DOHH2 (cell line): ENCODE measurements at regions not wholly inside any gene's neighbourhood (a gene's known extent, or its start where the extent isn't known, plus 50 kb on each side); places are given as distances from the start of the nearest gene placed in this dataset.

Experiments
- H3F3A ChIP-seq: fragments of 200-600 bp; sonication (generic), shearing (Covaris generic); 2 replicates; pipeline ENCODE4 v1.6.0; 2016; ENCODE audit warnings: antibody characterized with exemption, mild to moderate bottlenecking; ENCODE audit not compliant: control insufficient read depth, insufficient read depth
- H3K27ac ChIP-seq: fragments of 200-600 bp; sonication (generic); 2 replicates; pipeline ENCODE4 v1.5.1; 2014; ENCODE audit warnings: low read depth, mild to moderate bottlenecking, low read length, moderate library complexity
- H3K27me3 ChIP-seq: fragments of 200-600 bp; sonication (generic); 2 replicates; pipeline ENCODE4 v1.6.1; 2014; ENCODE audit warnings: mild to moderate bottlenecking, low read length, mixed read lengths; ENCODE audit not compliant: control insufficient read depth
- H3K36me3 ChIP-seq: fragments of 200-600 bp; sonication (generic); 2 replicates; pipeline ENCODE4 v1.6.1; 2014; ENCODE audit warnings: mild to moderate bottlenecking, low read length, moderate library complexity, mixed read lengths; ENCODE audit not compliant: control insufficient read depth
- H3K4me1 ChIP-seq: fragments of 200-600 bp; sonication (generic); 2 replicates; pipeline ENCODE4 v1.6.1; 2014; ENCODE audit warnings: mild to moderate bottlenecking, low read length, mixed read lengths; ENCODE audit not compliant: control insufficient read depth
- H3K4me2 ChIP-seq: fragments of 200-600 bp; sonication (generic); 2 replicates; pipeline ENCODE4 v1.6.0; 2014; ENCODE audit warnings: mild to moderate bottlenecking, low read length, moderate library complexity
- H3K4me3 ChIP-seq: fragments of 200-600 bp; sonication (generic); 2 replicates; pipeline ENCODE4 v1.5.1; 2014; ENCODE audit warnings: mild to moderate bottlenecking, low read length, mixed read lengths
- H3K79me2 ChIP-seq: fragments of 200-600 bp; sonication (generic); 2 replicates; pipeline ENCODE4 v1.6.1; 2014; ENCODE audit warnings: mild to moderate bottlenecking, low read length, mixed read lengths; ENCODE audit not compliant: control insufficient read depth
- H3K9me2 ChIP-seq: fragments of 200-600 bp; sonication (generic); replicated peaks from 2 replicates; pipeline ENCODE4 v1.6.1; 2014; ENCODE audit warnings: mild to moderate bottlenecking, low read length, mixed read lengths; ENCODE audit not compliant: control insufficient read depth
- H3K9me3 ChIP-seq: fragments of 200-600 bp; sonication (generic); 2 replicates; pipeline ENCODE4 v1.6.1; 2014; ENCODE audit warnings: antibody characterized with exemption, low read length, mixed read lengths; ENCODE audit not compliant: control insufficient read depth, insufficient read depth
- H4K20me1 ChIP-seq: fragments of 200-600 bp; sonication (generic); 2 replicates; pipeline ENCODE4 v1.6.0; 2014; ENCODE audit warnings: low read depth, mild to moderate bottlenecking, antibody characterized with exemption, low read length, moderate library complexity; ENCODE audit not compliant: control insufficient read depth, insufficient read depth
- CTCF ChIP-seq: fragments of 200-600 bp; sonication (generic); IDR thresholded peaks from one replicate; pipeline ENCODE4 v1.5.1; 2014; ENCODE audit warnings: antibody characterized with exemption, mild to moderate bottlenecking, low read depth, low read length; ENCODE audit not compliant: poor library complexity, severe bottlenecking
- EZH2phosphoT487 ChIP-seq: fragments of 200-600 bp; sonication (generic); IDR thresholded peaks from 2 replicates; pipeline ENCODE4 v1.6.1; 2017; ENCODE audit warnings: borderline replicate concordance, mild to moderate bottlenecking, antibody characterized with exemption, low read length, moderate library complexity, mixed read lengths

GRCh38 chr10:29882766-29883165 is 176.6 kb downstream of the JCAD start:
- Histone ChIP-seq H3K36me3 (no peaks in the 10 kb centered on the region), H3F3A (no peaks in the 10 kb centered on the region), H3K27me3 (no peaks in the 10 kb centered on the region), H4K20me1 (no peaks in the 10 kb centered on the region), H3K4me1 (no peaks in the 10 kb centered on the region), H3K4me2 (no peak overlapping the region), H3K9me3 (no peaks in the 10 kb centered on the region), H3K79me2 (no peaks in the 10 kb centered on the region), H3K27ac (no peak overlapping the region), H3K4me3 (no peak overlapping the region), H3K9me2 (no peaks in the 10 kb centered on the region)
- TF ChIP-seq EZH2phosphoT487, result no peak
- no peak for TF ChIP-seq CTCF

- Histone ChIP-seq H3K4me1 (no peaks in the 10 kb centered on the region), H3K4me3 (no peak overlapping the region), H4K20me1 (no peaks in the 10 kb centered on the region), H3K27ac (no peak overlapping the region), H3K9me2 (no peaks in the 10 kb centered on the region), H3K79me2 (no peaks in the 10 kb centered on the region), H3K36me3 (no peaks in the 10 kb centered on the region), H3K4me2 (no peak overlapping the region), H3K27me3 (no peaks in the 10 kb centered on the region), H3K9me3 (no peaks in the 10 kb centered on the region), H3F3A (no peaks in the 10 kb centered on the region)
- no peak for TF ChIP-seq EZH2phosphoT487
- no peak for TF ChIP-seq CTCF
These were observed 177.6 kb downstream of the JCAD start for GRCh38 chr10:29881811-29882210.

- no peaks in the 10 kb centered on the region for H3K4me1 ChIP-seq
- no peak overlapping the region for H3K4me3 ChIP-seq
- no peaks in the 10 kb centered on the region for H4K20me1 ChIP-seq
- H3K79me2 ChIP-seq, result no peaks in the 10 kb centered on the region
- H3K9me3 ChIP-seq, result no peaks in the 10 kb centered on the region
- no peaks in the 10 kb centered on the region for H3K36me3 ChIP-seq
- no peak for TF ChIP-seq EZH2phosphoT487
- no peak for TF ChIP-seq CTCF
- H3K9me2 ChIP-seq, result no peaks in the 10 kb centered on the region
- no peak overlapping the region for H3K4me2 ChIP-seq
- no peaks in the 10 kb centered on the region for H3F3A ChIP-seq
- no peaks in the 10 kb centered on the region for H3K27me3 ChIP-seq
- H3K27ac ChIP-seq, result no peak overlapping the region
These were observed 178.0 kb downstream of the JCAD start for GRCh38 chr10:29881336-29881771.

- Histone ChIP-seq H3K36me3 (no peaks in the 10 kb centered on the region), H3K9me2 (no peaks in the 10 kb centered on the region), H3K27me3 (no peaks in the 10 kb centered on the region), H3K79me2 (no peaks in the 10 kb centered on the region), H3K4me1 (no peaks in the 10 kb centered on the region), H4K20me1 (no peaks in the 10 kb centered on the region), H3K4me2 (no peak overlapping the region), H3F3A (no peaks in the 10 kb centered on the region), H3K4me3 (no peak overlapping the region), H3K9me3 (no peaks in the 10 kb centered on the region), H3K27ac (no peak overlapping the region)
- TF ChIP-seq CTCF (no peak), EZH2phosphoT487 (no peak)
These were observed 178.5 kb downstream of the JCAD start for GRCh38 chr10:29880856-29881255.
